ENCODE measurements at regions not wholly inside any gene's neighbourhood (a gene's known extent, or its start where the extent isn't known, plus 50 kb on each side); places are given as distances from the start of the nearest gene placed in this dataset.

- no peaks in the 10 kb centered on the region for H3K27me3 ChIP-seq (ENCODE audit: control insufficient read depth in 3 of 3, insufficient read depth in 3 of 3, low read length in 2 of 3)
- no peak overlapping the region for H3K4me3 ChIP-seq
- DNase-seq (no peak), ATAC-seq (ENCODE audit: insufficient read depth, low FRiP score) (no peak)
- H3K36me3 ChIP-seq (ENCODE audit: control insufficient read depth in 4 of 4, insufficient read depth in 4 of 4, low read length in 4 of 4), result no peaks in the 10 kb centered on the region
- no peaks in the 10 kb centered on the region for H3K4me1 ChIP-seq (ENCODE audit: control insufficient read depth in 5 of 5, insufficient read depth in 5 of 5, low read length in 5 of 5)
- H3K27ac ChIP-seq (ENCODE audit: low read depth in 1 of 2, low read length in 1 of 2), result no peak overlapping the region
- 43 to 61% methylated on average over 1 of the region's 1 CpG for WGBS, 2 donors
- no peak overlapping the region for H3K9ac ChIP-seq (ENCODE audit: insufficient read depth in 1 of 2, low read length in 2 of 2)
- TF ChIP-seq CTCF (IDR thresholded peaks at IDR 0.05; ENCODE audit: control extremely low read depth, extremely low read depth), result no peak
- H3K9me3 ChIP-seq (ENCODE audit: control insufficient read depth in 4 of 4, insufficient read depth in 3 of 4, low read length in 3 of 4), result no peaks in the 10 kb centered on the region
Observed at GRCh38 chr12:73308747-73309146, 1036.6 kb downstream of the TRHDE start.

- WGBS, 2 donors, result 79 to 88% methylated on average over 1 of the region's 1 CpG
- no peak overlapping the region for H3K4me3 ChIP-seq
- no peak overlapping the region for H3K27ac ChIP-seq (ENCODE audit: low read depth in 1 of 2, low read length in 1 of 2)
- ATAC-seq (ENCODE audit: insufficient read depth, low FRiP score) (no peak), DNase-seq (no peak)
- H3K9ac ChIP-seq (ENCODE audit: insufficient read depth in 1 of 2, low read length in 2 of 2), result no peak overlapping the region
- H3K4me1 ChIP-seq (ENCODE audit: control insufficient read depth in 5 of 5, insufficient read depth in 5 of 5, low read length in 5 of 5), result no peaks in the 10 kb centered on the region
- no peaks in the 10 kb centered on the region for H3K36me3 ChIP-seq (ENCODE audit: control insufficient read depth in 4 of 4, insufficient read depth in 4 of 4, low read length in 4 of 4)
- H3K27me3 ChIP-seq (ENCODE audit: control insufficient read depth in 3 of 3, insufficient read depth in 3 of 3, low read length in 2 of 3), result no peaks in the 10 kb centered on the region
- peaks cover 0 to 6% (median 1%) of the 10 kb centered on the region in 4 donors for H3K9me3 ChIP-seq (ENCODE audit: control insufficient read depth in 4 of 4, insufficient read depth in 3 of 4, low read length in 3 of 4)
- no peak for TF ChIP-seq CTCF (IDR thresholded peaks at IDR 0.05; ENCODE audit: control extremely low read depth, extremely low read depth)
Observed at GRCh38 chr12:73321319-73321718, 1049.1 kb downstream of the TRHDE start.

- ATAC-seq (ENCODE audit: insufficient read depth, low FRiP score) (no peak), DNase-seq (no peak)
- Histone ChIP-seq H3K9ac (ENCODE audit: insufficient read depth in 1 of 2, low read length in 2 of 2) (no peak overlapping the region), H3K9me3 (ENCODE audit: control insufficient read depth in 4 of 4, insufficient read depth in 3 of 4, low read length in 3 of 4) (peaks cover 0 to 6% (median 1%) of the 10 kb centered on the region in 4 donors), H3K36me3 (ENCODE audit: control insufficient read depth in 4 of 4, insufficient read depth in 4 of 4, low read length in 4 of 4) (no peaks in the 10 kb centered on the region), H3K27me3 (ENCODE audit: control insufficient read depth in 3 of 3, insufficient read depth in 3 of 3, low read length in 2 of 3) (no peaks in the 10 kb centered on the region), H3K27ac (ENCODE audit: low read depth in 1 of 2, low read length in 1 of 2) (no peak overlapping the region), H3K4me1 (ENCODE audit: control insufficient read depth in 5 of 5, insufficient read depth in 5 of 5, low read length in 5 of 5) (no peaks in the 10 kb centered on the region), H3K4me3 (no peak overlapping the region)
- 92 to 94% methylated on average over 4 of the region's 4 CpGs for WGBS, 2 donors
- no peak for TF ChIP-seq CTCF (IDR thresholded peaks at IDR 0.05; ENCODE audit: control extremely low read depth, extremely low read depth)
Observed at GRCh38 chr12:73321776-73322175, 1049.6 kb downstream of the TRHDE start.

GRCh38 chr12:73330584-73331351 is 1058.6 kb downstream of the TRHDE start:
- DNase-seq (no peak), ATAC-seq (ENCODE audit: insufficient read depth, low FRiP score) (no peak)
- no peaks in the 10 kb centered on the region for H3K27me3 ChIP-seq (ENCODE audit: control insufficient read depth in 3 of 3, insufficient read depth in 3 of 3, low read length in 2 of 3)
- TF ChIP-seq CTCF (IDR thresholded peaks at IDR 0.05; ENCODE audit: control extremely low read depth, extremely low read depth), result no peak
- H3K36me3 ChIP-seq (ENCODE audit: control insufficient read depth in 4 of 4, insufficient read depth in 4 of 4, low read length in 4 of 4), result no peaks in the 10 kb centered on the region
- H3K9ac ChIP-seq (ENCODE audit: insufficient read depth in 1 of 2, low read length in 2 of 2), result no peak overlapping the region
- no peak overlapping the region for H3K27ac ChIP-seq (ENCODE audit: low read depth in 1 of 2, low read length in 1 of 2)
- H3K4me3 ChIP-seq, result no peak overlapping the region
- no peaks in the 10 kb centered on the region for H3K4me1 ChIP-seq (ENCODE audit: control insufficient read depth in 5 of 5, insufficient read depth in 5 of 5, low read length in 5 of 5)
- no peaks in the 10 kb centered on the region for H3K9me3 ChIP-seq (ENCODE audit: control insufficient read depth in 4 of 4, insufficient read depth in 3 of 4, low read length in 3 of 4)
- WGBS, 2 donors, result 66 to 74% methylated on average over 2 of the region's 2 CpGs
